VCaP (cell line): ENCODE measurements at regions not wholly inside any gene's neighbourhood (a gene's known extent, or its start where the extent isn't known, plus 50 kb on each side); places are given as distances from the start of the nearest gene placed in this dataset.
A peak's percentile ranks its signal among the peaks of the same experiment; 100 is the strongest.

ENCODE experiments used
- H3K27ac ChIP-seq: fragments of 450-650 bp; 2 replicates; pipeline ENCODE4 v1.5.1; 2017
- CTCF ChIP-seq: fragments of 450-650 bp; conservative IDR thresholded peaks from 2 replicates; pipeline ENCODE4 v1.5.1; 2017; ENCODE audit warnings: mild to moderate bottlenecking, moderate library complexity

GRCh38 chr6:135576055-135576454 is 78.5 kb upstream of the AHI1 start:
- no peak overlapping the region for H3K27ac ChIP-seq
- TF ChIP-seq CTCF: no peak

- no peak for TF ChIP-seq CTCF
- H3K27ac ChIP-seq: no peak overlapping the region
Measured at GRCh38 chr6:135577059-135577538, 79.6 kb upstream of the AHI1 start.

GRCh38 chr6:135578976-135579375 is 81.4 kb upstream of the AHI1 start:
- TF ChIP-seq CTCF: no peak
- no peak overlapping the region for H3K27ac ChIP-seq

DNA sequence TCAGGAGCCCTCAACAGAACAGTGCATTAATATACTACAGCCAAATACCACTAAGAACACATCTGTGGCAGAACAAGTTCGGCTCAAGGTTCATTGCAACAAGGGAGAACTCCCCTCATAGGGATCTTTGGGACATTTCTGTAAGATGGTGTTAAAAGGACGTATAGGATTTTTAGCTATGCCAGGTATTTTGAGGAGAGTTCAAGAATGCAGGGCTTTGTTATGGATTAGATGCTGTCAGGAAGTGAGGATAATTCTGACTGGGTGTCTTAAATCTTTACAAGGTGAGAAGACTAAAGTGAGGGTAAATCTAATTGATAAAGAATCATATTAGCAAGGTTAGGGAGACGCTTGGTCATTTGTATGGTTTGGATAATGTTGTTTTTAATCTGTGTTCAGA is 83.7 kb upstream of the AHI1 start:
- TF ChIP-seq CTCF: no peak
- H3K27ac ChIP-seq: no peak overlapping the region

DNA sequence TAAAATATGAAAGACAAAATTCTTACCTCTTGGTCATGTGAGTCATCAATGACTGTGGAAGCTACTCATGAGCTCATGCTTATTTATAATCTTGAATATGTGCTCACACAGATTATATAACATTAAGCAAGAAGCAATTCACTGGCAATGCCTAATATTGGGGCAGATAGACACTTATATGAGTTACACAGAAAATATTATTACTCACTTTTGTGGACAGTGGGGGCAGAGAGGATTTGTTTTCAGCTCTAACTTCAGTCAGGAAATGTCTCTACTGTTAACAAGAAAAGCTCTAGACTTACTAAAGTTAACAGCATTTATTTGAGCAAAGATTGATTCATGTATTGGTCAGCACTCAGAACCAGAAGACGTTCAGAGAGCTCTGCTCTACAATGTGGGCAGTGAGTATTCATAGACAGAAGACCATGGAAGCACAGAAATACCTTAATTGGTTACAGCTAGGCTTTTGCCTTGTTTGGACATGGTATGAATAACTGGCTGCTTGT is 85.8 kb upstream of the AHI1 start:
- no peak overlapping the region for H3K27ac ChIP-seq
- no peak for TF ChIP-seq CTCF

- TF ChIP-seq CTCF: no peak
- peak overlapping the region; percentile 97 for H3K27ac ChIP-seq
Measured at GRCh38 chr6:135586388-135586787, 88.8 kb upstream of the AHI1 start.

DNA sequence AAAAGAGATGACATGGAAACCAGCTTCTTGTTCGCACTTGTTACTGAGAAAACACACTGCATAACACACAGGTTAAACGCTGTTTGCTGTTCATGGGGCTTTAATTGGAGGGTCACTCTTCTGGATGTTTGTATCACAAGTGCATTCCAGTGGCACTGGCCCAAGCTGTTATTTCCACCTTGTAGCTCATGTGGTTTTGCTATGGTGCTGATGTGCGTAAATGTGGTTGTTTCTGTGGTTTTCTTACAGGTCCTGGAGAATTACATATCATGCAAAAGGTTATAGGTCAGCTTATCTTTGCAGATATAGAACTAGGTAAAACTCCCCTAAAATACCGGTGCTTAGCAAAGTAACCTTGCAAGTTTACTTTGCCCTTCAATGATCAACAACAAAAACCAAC is 89.3 kb upstream of the AHI1 start:
- no peak for TF ChIP-seq CTCF
- H3K27ac ChIP-seq: peak overlapping the region; percentile 97
